Gastroesophageal sphincter (tissue), 4 donors: ENCODE measurements at regions not wholly inside any gene's neighbourhood (a gene's known extent, or its start where the extent isn't known, plus 50 kb on each side); places are given as distances from the start of the nearest gene placed in this dataset.

Source experiments
- ATAC-seq: fragments of 150-250 bp; one replicate; pipeline ENCODE4 v1.9.1; 2016; ENCODE audit warnings: mild to moderate bottlenecking, moderate library complexity
- H3K27ac ChIP-seq, 4 donors: fragments of 200-600 bp; sonication (generic) in 3 of 4; 1 replicate in 3 of 4; 2 replicates in 1 of 4; pipeline ENCODE4 v1.5.1; 2016 to 2019
- H3K27me3 ChIP-seq: fragments of 200-600 bp; sonication (generic); one replicate; pipeline ENCODE4 v1.5.1; 2019
- H3K36me3 ChIP-seq, 2 donors: fragments of 200-600 bp; sonication (generic); one replicate each; pipeline ENCODE4 v1.5.1; 2019; ENCODE audit warnings: control low read depth in 1 of 2
- H3K4me1 ChIP-seq, 3 donors: fragments of 200-600 bp; sonication (generic); 1 replicate in 2 of 3; 2 replicates in 1 of 3; pipeline ENCODE4 v1.5.1; 2016 to 2019; ENCODE audit warnings: control low read depth in 2 of 3
- H3K4me3 ChIP-seq, 2 donors: fragments of 200-600 bp; sonication (generic); one replicate each; pipeline ENCODE4 v1.5.1; 2019; ENCODE audit warnings: mild to moderate bottlenecking in 1 of 2, moderate library complexity in 1 of 2
- H3K9me3 ChIP-seq, 3 donors: fragments of 200-600 bp; sonication (generic); one replicate each; pipeline ENCODE4 v1.5.1; 2017 to 2019; ENCODE audit warnings: control low read depth in 2 of 3
- CTCF ChIP-seq, 4 experiments: fragments of 200-600 bp in 2 of 4; fragments of 450-650 bp in 2 of 4; sonication (generic) in 1 of 4; IDR thresholded peaks; one replicate each; pipeline ENCODE4 v1.5.1; 2017 to 2019; ENCODE audit warnings: antibody characterized with exemption in 4 of 4, mild to moderate bottlenecking in 2 of 4, moderate library complexity in 2 of 4
- EP300 ChIP-seq: sonication (generic); formaldehyde crosslinking; IDR thresholded peaks from one replicate; pipeline ENCODE4 v1.6.1; 2017; ENCODE audit warnings: antibody characterized with exemption, mild to moderate bottlenecking
- POLR2A ChIP-seq, 2 donors: fragments of 450-650 bp; IDR thresholded peaks; one replicate each; pipeline ENCODE4 v1.6.1; 2017; ENCODE audit warnings: antibody characterized with exemption in 2 of 2, mild to moderate bottlenecking in 2 of 2, moderate library complexity in 1 of 2
- POLR2AphosphoS5 ChIP-seq: sonication (generic); formaldehyde crosslinking; IDR thresholded peaks from one replicate; pipeline ENCODE4 v1.6.1; 2017; ENCODE audit warnings: antibody characterized with exemption
- WGBS, 2 donors: methylation state at CpG; one replicate each; pipeline ENCODE4 v1.1.5; 2018; ENCODE audit warnings: low coverage in 1 of 2; 5-methylcytosine and 5-hydroxymethylcytosine counted together

- TF ChIP-seq POLR2AphosphoS5 (no peak), CTCF (IDR thresholded peaks at IDR 0.05) (no peak), POLR2A (IDR thresholded peaks at IDR 0.05) (no peak), EP300 (no peak)
- H3K36me3 ChIP-seq = no peaks in the 10 kb centered on the region
- H3K4me3 ChIP-seq = no peak overlapping the region
- H3K4me1 ChIP-seq = no peaks in the 10 kb centered on the region
- no peak for ATAC-seq
- whole genome bisulfite sequencing, 2 donors = 36 to 42% methylated on average over 2 of the region's 2 CpGs
- no peaks in the 10 kb centered on the region for H3K27me3 ChIP-seq
- no peak overlapping the region for H3K27ac ChIP-seq
- H3K9me3 ChIP-seq = no peaks in the 10 kb centered on the region
These were observed 453.8 kb upstream of the MC4R start for GRCh38 chr18:60826346-60826745.

GRCh38 chr18:60831971-60832370 lies 459.4 kb upstream of the MC4R start:
- H3K27me3 ChIP-seq = no peaks in the 10 kb centered on the region
- no peak overlapping the region for H3K4me3 ChIP-seq
- H3K4me1 ChIP-seq = no peaks in the 10 kb centered on the region
- WGBS, 2 donors = 40 to 50% methylated on average over 1 of the region's 1 CpG
- TF ChIP-seq POLR2AphosphoS5 (no peak), EP300 (no peak), CTCF (IDR thresholded peaks at IDR 0.05) (no peak), POLR2A (IDR thresholded peaks at IDR 0.05) (no peak)
- no peaks in the 10 kb centered on the region for H3K9me3 ChIP-seq
- no peak for ATAC-seq
- H3K36me3 ChIP-seq = no peaks in the 10 kb centered on the region
- H3K27ac ChIP-seq = no peak overlapping the region

- Histone ChIP-seq H3K27me3 (no peaks in the 10 kb centered on the region), H3K36me3 (no peaks in the 10 kb centered on the region), H3K4me3 (no peak overlapping the region), H3K4me1 (no peaks in the 10 kb centered on the region), H3K9me3 (peaks cover 0 to 10% (median 0%) of the 10 kb centered on the region in 3 donors), H3K27ac (no peak overlapping the region)
- no peak for TF ChIP-seq POLR2A (IDR thresholded peaks at IDR 0.05)
- TF ChIP-seq POLR2AphosphoS5 = no peak
- no peak for TF ChIP-seq EP300
- TF ChIP-seq CTCF (IDR thresholded peaks at IDR 0.05) = no peak
- no peak for ATAC-seq
These were observed 466.1 kb upstream of the MC4R start for GRCh38 chr18:60838677-60839076.

GRCh38 chr18:60846396-60846795 lies 473.8 kb upstream of the MC4R start:
- Histone ChIP-seq H3K36me3 (no peaks in the 10 kb centered on the region), H3K4me3 (no peak overlapping the region), H3K9me3 (peaks cover 0 to 13% (median 0%) of the 10 kb centered on the region in 3 donors), H3K27ac (no peak overlapping the region), H3K4me1 (no peaks in the 10 kb centered on the region), H3K27me3 (no peaks in the 10 kb centered on the region)
- WGBS, 2 donors = 42 to 52% methylated on average over 4 to 5 of the region's 6 CpGs
- no peak for ATAC-seq
- TF ChIP-seq EP300 (no peak), POLR2A (IDR thresholded peaks at IDR 0.05) (no peak), CTCF (IDR thresholded peaks at IDR 0.05) (no peak), POLR2AphosphoS5 (no peak)

- H3K4me3 ChIP-seq = no peak overlapping the region
- WGBS, 2 donors = 60 to 77% methylated on average over 3 of the region's 3 CpGs
- no peak overlapping the region for H3K27ac ChIP-seq
- H3K36me3 ChIP-seq = no peaks in the 10 kb centered on the region
- H3K4me1 ChIP-seq = no peaks in the 10 kb centered on the region
- H3K27me3 ChIP-seq = no peaks in the 10 kb centered on the region
- ATAC-seq = no peak
- no peak for TF ChIP-seq POLR2A (IDR thresholded peaks at IDR 0.05)
- TF ChIP-seq EP300 = no peak
- TF ChIP-seq CTCF (IDR thresholded peaks at IDR 0.05) = no peak
- TF ChIP-seq POLR2AphosphoS5 = no peak
- H3K9me3 ChIP-seq = peaks cover 0 to 13% (median 0%) of the 10 kb centered on the region in 3 donors
These were observed 474.9 kb upstream of the MC4R start for GRCh38 chr18:60847517-60847916.
